ENCODE measurements at regions not wholly inside any gene's neighbourhood (a gene's known extent, or its start where the extent isn't known, plus 50 kb on each side); places are given as distances from the start of the nearest gene placed in this dataset.

DNA sequence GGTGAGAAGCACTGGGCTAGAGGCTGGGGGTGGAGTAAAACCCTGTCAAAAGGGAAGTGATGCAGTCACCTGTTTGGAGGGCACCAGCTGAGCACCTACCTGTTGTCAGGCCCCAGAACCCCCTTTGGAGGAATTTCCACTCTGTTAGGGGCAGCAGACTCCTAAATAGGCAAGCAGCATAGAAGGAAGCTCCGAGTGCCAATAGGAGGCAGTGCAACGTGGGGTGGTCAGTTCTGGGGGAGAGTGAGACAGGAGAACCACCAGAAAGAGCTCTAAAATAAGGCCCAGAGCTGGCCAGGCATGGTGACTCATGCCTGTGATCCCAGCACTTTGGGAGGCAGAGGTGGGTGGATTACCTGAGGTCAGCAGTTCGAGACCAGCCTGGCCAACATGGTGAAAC is 203.7 kb upstream of the ZC3H12A start:
- Mint-ChIP-seq H3K9me3 (no peaks in the 10 kb centered on the region), H3K27me3 (no peaks in the 10 kb centered on the region), H3K4me1 (ENCODE audit: low read depth) (no peaks in the 10 kb centered on the region), H3K4me3 (no peak overlapping the region), H3K36me3 (ENCODE audit: low read depth) (no peaks in the 10 kb centered on the region), H3K27ac (no peak overlapping the region)
- intact Hi-C loops (cut with micrococcal nuclease) = no loop called here

DNA sequence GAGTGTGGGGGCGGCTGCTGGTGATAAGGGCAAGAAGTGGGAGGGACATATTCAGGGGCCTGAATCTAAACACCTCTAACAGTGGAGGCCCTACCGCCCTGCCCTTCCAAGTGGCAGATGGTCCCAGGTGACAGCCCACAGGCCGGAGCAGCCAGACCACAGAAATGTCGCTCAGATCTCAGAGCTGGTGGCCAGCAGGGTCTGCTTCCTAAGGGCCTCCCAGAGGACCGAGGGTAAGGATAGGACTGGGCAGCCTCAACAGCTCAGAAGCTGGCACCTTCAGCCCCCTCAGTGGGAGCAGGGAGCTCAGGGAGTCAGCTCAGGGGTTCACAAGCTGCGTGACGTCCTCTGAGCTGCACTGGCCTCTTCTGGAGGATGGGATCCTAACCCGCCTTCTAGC is 201.8 kb upstream of the ZC3H12A start:
- H3K27me3 Mint-ChIP-seq = no peaks in the 10 kb centered on the region
- no peak overlapping the region for H3K4me3 Mint-ChIP-seq
- no peaks in the 10 kb centered on the region for H3K9me3 Mint-ChIP-seq
- H3K4me1 Mint-ChIP-seq (ENCODE audit: low read depth) = no peaks in the 10 kb centered on the region
- no peaks in the 10 kb centered on the region for H3K36me3 Mint-ChIP-seq (ENCODE audit: low read depth)
- H3K27ac Mint-ChIP-seq = no peak overlapping the region
- intact Hi-C loops (cut with micrococcal nuclease) = no loop called here

DNA sequence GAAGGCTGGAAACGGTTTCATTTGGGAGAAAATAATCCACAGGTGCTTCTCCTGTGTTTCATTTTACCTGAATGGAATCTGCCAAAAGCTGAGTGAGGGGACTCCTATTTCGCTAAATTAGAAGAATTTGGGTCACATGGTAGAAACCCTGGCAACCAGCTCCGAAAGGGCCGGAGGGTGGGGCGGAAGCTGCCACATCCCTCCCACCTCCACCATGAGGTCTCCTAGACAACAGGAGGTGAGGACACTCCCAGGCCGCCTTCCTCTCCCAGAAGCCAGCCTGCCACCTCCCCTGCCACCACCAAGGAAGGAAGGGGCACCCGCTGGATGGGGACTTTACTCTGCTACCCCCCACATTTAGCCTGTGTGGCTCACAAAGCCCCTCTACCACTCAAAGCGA is 199.9 kb upstream of the ZC3H12A start:
- Mint-ChIP-seq H3K27me3 (no peaks in the 10 kb centered on the region), H3K4me1 (ENCODE audit: low read depth) (no peaks in the 10 kb centered on the region), H3K27ac (no peak overlapping the region), H3K36me3 (ENCODE audit: low read depth) (no peaks in the 10 kb centered on the region), H3K4me3 (no peak overlapping the region), H3K9me3 (no peaks in the 10 kb centered on the region)
- intact Hi-C loops (cut with micrococcal nuclease) = no loop called here

DNA sequence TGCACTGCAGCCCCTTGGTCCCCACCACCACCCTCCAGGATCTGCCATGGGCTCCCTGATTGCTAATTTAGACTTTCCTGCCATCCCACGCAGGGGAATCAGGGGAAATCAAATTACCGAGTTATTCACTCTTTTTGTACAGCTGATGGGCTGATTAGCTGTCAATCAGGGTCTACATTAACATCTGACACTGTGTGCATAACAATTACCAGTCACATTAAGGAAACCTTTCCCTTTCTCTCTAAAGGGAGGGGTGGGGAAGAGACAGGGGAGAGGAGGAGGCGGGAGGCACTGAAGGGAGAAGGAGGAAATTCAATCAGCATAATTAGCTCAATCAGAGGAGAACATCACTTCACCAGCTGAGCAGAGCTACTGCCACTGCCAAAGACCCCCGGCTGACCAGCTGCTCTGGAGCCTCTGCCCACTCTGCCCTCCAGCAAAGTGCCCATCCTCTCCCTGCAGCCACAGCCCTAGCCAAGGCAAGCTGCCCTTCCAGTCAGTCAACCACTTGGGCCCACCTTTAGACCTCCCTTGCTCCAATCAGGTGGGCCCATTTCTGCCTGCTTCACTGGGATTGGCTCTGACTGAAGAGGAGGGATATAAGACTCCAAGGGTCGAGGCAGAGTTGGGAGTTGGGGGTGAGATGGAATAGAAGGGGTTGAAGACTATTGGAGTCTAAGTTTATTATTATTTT is 199.3 kb upstream of the ZC3H12A start:
- Mint-ChIP-seq H3K27me3 (peaks cover 5% of the 10 kb centered on the region), H3K4me3 (no peak overlapping the region), H3K4me1 (ENCODE audit: low read depth) (no peaks in the 10 kb centered on the region), H3K9me3 (peaks cover 5% of the 10 kb centered on the region), H3K27ac (no peak overlapping the region), H3K36me3 (ENCODE audit: low read depth) (no peaks in the 10 kb centered on the region)
- intact Hi-C loops (cut with micrococcal nuclease) = no loop called here

DNA sequence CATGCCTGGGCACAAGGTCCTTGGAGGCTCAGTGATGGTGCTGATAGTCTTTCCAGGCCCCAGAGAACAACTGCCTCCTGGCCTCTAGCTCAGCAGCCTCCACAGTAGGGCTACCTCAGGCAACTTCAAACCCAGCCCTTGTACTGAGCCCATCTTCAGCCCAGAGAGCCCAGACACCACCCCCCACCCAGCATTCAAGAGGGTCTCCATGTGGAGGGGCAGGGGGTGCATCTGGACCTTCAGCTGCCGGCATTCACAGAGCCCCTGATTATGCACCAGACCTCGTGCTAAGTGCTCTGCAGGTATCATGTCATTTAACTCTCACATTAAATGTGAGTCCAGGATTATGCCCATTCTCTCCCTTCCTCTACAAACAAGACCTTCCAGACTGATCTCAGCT is 197.0 kb upstream of the ZC3H12A start:
- peaks cover 9% of the 10 kb centered on the region for H3K27me3 Mint-ChIP-seq
- no peak overlapping the region for H3K4me3 Mint-ChIP-seq
- H3K27ac Mint-ChIP-seq = no peak overlapping the region
- no peaks in the 10 kb centered on the region for H3K36me3 Mint-ChIP-seq (ENCODE audit: low read depth)
- peaks cover 10% of the 10 kb centered on the region for H3K9me3 Mint-ChIP-seq
- intact Hi-C loops (cut with micrococcal nuclease) = no loop called here
- H3K4me1 Mint-ChIP-seq (ENCODE audit: low read depth) = no peaks in the 10 kb centered on the region

DNA sequence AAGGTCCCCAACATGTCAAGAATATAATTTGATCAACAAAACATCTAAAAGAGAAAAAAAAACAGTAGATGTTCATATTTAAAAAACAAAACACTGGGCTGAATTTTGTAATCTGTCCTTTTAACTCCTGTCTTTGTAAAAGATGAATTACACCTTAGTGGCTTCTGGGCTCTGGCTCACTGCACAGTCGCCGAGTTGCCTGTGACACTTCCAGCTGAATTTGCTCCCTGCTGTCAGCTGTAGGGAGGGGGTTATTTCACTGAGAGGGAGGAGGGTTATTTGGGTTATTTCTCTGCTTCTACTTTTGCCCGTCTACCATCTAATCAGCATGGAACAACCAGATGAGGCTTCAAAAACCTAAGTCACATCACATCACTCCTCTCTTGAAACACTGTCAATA is 193.0 kb upstream of the ZC3H12A start:
- Mint-ChIP-seq H3K27ac (no peak overlapping the region), H3K9me3 (peaks cover 10% of the 10 kb centered on the region), H3K4me1 (ENCODE audit: low read depth) (no peaks in the 10 kb centered on the region), H3K36me3 (ENCODE audit: low read depth) (no peaks in the 10 kb centered on the region), H3K4me3 (no peak overlapping the region), H3K27me3 (peaks cover 14% of the 10 kb centered on the region)
- intact Hi-C loops (cut with micrococcal nuclease) = no loop called here

DNA sequence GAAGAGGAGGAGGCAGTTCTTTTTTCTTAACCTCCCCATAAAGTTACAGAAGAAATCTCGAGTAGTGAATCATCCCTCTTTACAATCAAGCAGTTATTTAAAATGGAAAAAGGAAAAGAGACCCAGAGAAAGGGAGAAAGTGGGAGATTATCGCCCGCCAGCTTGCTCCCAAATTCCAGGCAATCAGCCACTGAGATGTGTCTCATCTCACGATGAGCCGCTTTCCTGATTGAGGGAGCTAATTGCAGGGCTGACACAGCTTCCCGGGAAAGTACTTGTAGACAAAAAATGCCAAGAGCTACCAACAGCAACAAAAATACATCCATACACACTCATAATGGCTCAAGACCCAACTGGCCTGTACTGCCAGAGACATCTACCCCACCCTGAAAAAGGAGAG is 191.6 kb upstream of the ZC3H12A start:
- peaks cover 14% of the 10 kb centered on the region for H3K27me3 Mint-ChIP-seq
- H3K36me3 Mint-ChIP-seq (ENCODE audit: low read depth) = no peaks in the 10 kb centered on the region
- peaks cover 10% of the 10 kb centered on the region for H3K9me3 Mint-ChIP-seq
- H3K4me1 Mint-ChIP-seq (ENCODE audit: low read depth) = no peaks in the 10 kb centered on the region
- intact Hi-C loops (cut with micrococcal nuclease) = no loop called here
- H3K27ac Mint-ChIP-seq = no peak overlapping the region
- no peak overlapping the region for H3K4me3 Mint-ChIP-seq

DNA sequence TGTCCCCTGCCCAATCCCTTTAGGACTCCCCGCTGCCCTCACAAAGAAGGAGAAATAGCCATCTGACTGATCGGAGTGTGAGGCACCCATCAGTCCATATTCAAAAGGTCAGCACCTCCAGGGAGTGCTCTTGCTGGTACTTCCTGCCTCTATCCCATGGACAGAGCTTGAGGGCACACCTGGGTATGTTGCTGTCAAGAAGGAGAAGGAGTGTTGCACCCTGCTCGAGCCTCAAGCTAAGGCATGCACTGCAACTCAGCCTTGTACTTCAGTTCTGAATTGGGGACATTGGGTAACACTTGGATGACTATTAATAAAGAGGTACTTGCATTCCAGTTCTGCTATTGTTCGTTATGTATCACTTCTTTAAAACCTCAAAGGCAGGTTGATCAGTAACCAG is 190.3 kb upstream of the ZC3H12A start:
- no peak overlapping the region for H3K4me3 Mint-ChIP-seq
- intact Hi-C loops (cut with micrococcal nuclease) = no loop called here
- no peaks in the 10 kb centered on the region for H3K36me3 Mint-ChIP-seq (ENCODE audit: low read depth)
- peaks cover 16% of the 10 kb centered on the region for H3K9me3 Mint-ChIP-seq
- peaks cover 11% of the 10 kb centered on the region for H3K4me1 Mint-ChIP-seq (ENCODE audit: low read depth)
- no peak overlapping the region for H3K27ac Mint-ChIP-seq
- H3K27me3 Mint-ChIP-seq = peaks cover 14% of the 10 kb centered on the region

DNA sequence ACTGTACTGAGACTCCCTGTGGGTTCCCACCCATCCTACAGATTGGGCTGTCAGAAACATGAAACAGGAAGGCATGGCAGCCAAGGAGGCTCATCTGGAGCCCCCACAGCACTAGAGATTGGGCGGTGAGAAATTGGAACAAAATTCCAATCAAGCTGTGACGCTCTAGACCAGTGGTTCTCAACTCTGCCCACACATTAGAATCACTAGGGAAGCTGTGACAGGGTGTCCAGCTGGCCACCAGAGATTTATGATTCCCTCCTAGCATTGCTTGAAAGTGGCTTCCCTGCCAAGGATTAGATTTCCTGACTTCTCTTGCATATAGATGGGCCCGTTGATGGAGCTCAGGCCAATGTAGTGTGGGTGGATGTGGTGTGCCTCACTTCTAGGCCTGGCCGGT is 187.5 kb upstream of the ZC3H12A start:
- Mint-ChIP-seq H3K9me3 (peaks cover 14% of the 10 kb centered on the region), H3K4me3 (no peak overlapping the region), H3K27me3 (peaks cover 10% of the 10 kb centered on the region), H3K27ac (no peak overlapping the region), H3K4me1 (ENCODE audit: low read depth) (peaks cover 18% of the 10 kb centered on the region), H3K36me3 (ENCODE audit: low read depth) (no peaks in the 10 kb centered on the region)
- intact Hi-C loops (cut with micrococcal nuclease) = no loop called here

DNA sequence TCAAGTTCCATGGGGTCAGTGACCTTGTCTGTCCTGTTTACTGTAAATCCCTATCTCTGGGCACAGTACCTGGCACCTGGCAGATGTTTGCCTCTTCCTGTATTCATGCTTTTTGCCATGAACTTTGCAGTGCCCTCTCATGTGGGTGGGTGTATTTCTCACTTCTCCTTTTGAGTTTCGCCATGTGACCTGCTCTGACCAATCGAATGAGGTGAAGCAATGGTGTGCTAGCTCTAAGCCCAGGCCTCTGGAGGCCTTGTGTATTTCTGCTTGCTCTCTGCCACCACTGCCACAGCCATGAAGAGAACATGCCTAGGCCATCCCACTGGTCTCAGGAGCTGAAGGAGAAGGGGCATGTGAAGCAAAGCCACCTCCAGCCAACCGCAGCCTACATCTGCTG is 185.5 kb upstream of the ZC3H12A start:
- Mint-ChIP-seq H3K27me3 (peaks cover 10% of the 10 kb centered on the region), H3K4me3 (no peak overlapping the region), H3K27ac (no peak overlapping the region), H3K4me1 (ENCODE audit: low read depth) (peaks cover 18% of the 10 kb centered on the region), H3K36me3 (ENCODE audit: low read depth) (no peaks in the 10 kb centered on the region), H3K9me3 (peaks cover 14% of the 10 kb centered on the region)
- intact Hi-C loops (cut with micrococcal nuclease) = no loop called here

DNA sequence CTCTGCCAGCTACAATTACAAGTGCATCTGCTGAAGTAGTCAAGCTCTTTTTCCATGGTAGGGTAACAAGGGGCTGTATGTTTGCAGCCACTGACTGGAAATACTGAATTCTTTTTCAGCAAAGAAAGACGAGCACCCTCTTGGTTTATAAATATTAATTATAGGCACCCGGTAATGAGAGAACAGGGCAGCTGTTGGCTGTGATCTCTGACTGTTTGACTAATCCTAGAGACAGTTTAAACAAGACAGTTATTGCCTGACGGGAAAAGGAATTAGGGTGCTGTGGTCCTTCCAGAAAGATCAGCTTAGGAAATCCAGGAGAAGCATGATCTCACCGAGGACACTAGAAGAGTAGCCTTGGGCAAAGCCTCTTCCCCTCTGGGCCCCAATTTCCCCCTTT is 183.7 kb upstream of the ZC3H12A start:
- H3K27me3 Mint-ChIP-seq = peaks cover 11% of the 10 kb centered on the region
- peaks cover 18% of the 10 kb centered on the region for H3K4me1 Mint-ChIP-seq (ENCODE audit: low read depth)
- no peaks in the 10 kb centered on the region for H3K36me3 Mint-ChIP-seq (ENCODE audit: low read depth)
- H3K27ac Mint-ChIP-seq = no peak overlapping the region
- no peak overlapping the region for H3K4me3 Mint-ChIP-seq
- intact Hi-C loops (cut with micrococcal nuclease) = no loop called here
- H3K9me3 Mint-ChIP-seq = peaks cover 14% of the 10 kb centered on the region

DNA sequence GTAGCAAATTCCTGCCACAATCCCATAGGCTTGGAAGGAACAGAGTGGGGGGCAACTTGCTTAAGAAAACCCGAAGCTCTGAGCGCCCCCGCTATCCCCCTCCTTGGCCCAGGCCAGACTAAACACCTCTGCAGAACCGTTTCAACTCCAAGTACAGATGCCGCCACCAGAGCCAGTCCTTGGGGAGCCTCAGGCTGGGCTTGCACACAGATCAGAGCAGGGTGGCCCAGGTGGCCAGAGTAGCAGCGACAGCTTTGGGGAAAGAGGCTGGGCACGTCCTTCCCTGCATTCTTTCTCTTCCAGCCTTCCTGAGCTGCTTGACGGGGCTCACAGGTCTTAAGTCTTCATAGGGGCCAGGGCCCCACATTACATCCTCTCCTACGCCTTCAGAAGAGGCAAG is 181.6 kb upstream of the ZC3H12A start:
- peaks cover 14% of the 10 kb centered on the region for H3K9me3 Mint-ChIP-seq
- no peaks in the 10 kb centered on the region for H3K36me3 Mint-ChIP-seq (ENCODE audit: low read depth)
- H3K4me3 Mint-ChIP-seq = no peak overlapping the region
- intact Hi-C loops (cut with micrococcal nuclease) = no loop called here
- peaks cover 18% of the 10 kb centered on the region for H3K4me1 Mint-ChIP-seq (ENCODE audit: low read depth)
- peaks cover 9% of the 10 kb centered on the region for H3K27me3 Mint-ChIP-seq
- H3K27ac Mint-ChIP-seq = no peak overlapping the region

DNA sequence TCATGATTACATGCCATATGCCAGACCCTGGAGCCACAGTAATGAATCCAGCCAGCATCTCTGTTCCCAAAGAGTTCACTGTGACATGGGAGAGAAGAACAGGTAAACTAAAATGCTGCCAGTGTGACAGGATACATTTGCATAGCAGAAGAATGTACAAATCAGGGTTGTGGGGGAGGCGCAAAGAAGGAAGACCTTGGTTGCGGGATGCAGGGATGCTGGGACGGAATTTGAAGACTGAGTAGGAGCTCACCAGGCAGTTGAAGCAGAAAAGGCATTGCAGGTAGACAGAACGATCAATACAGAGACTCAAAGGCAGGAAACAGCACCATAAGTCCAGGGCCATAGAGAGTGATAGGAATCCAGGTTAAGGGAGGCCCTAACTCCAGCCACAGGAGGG is 180.3 kb upstream of the ZC3H12A start:
- Mint-ChIP-seq H3K4me1 (ENCODE audit: low read depth) (peaks cover 7% of the 10 kb centered on the region), H3K36me3 (ENCODE audit: low read depth) (no peaks in the 10 kb centered on the region), H3K4me3 (no peak overlapping the region), H3K27me3 (peaks cover 11% of the 10 kb centered on the region), H3K27ac (no peak overlapping the region), H3K9me3 (peaks cover 7% of the 10 kb centered on the region)
- intact Hi-C loops (cut with micrococcal nuclease) = no loop called here

DNA sequence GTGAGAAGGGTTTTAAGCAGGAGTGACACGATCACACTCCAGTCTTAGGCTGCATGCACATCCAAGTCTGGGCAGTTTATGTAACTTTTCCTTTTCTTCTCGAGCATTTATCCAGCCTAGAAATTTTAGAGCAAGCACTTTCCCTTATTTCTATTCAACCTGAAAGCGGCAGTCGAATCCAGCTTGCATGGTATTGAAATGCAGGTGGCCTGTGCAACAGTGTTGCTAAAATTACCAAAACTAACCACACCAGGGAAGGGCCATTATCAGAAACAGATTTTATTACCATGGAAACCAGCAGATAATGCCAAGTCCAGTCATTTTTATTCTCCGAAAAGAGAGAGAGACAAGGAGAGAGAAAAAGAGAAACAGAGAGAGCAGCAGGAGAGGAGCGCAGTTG is 179.9 kb upstream of the ZC3H12A start:
- Mint-ChIP-seq H3K4me3 (no peak overlapping the region), H3K27ac (no peak overlapping the region), H3K36me3 (ENCODE audit: low read depth) (no peaks in the 10 kb centered on the region), H3K27me3 (peaks cover 11% of the 10 kb centered on the region), H3K4me1 (ENCODE audit: low read depth) (peaks cover 2% of the 10 kb centered on the region), H3K9me3 (peaks cover 2% of the 10 kb centered on the region)
- intact Hi-C loops (cut with micrococcal nuclease) = no loop called here

DNA sequence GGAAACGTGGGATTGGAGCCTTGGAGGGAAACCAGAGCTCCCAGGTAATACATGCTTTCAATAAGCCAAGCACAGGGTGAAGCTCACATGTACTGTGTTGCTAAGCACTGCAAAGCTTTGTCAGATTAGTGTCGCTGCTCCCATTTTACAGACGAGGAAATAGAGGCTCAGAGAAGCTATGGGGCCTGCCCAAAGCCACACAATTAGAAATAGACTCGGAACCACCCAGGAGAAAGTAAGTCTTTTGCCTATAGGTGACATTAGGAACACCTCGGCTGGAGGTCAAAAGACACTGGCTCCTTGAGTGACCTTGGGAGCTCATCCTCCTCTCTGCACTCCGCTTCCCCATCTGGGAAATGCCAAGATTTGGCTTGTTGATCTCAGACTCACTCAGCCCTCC is 175.6 kb upstream of the ZC3H12A start:
- no peak overlapping the region for H3K27ac Mint-ChIP-seq
- peaks cover 6% of the 10 kb centered on the region for H3K27me3 Mint-ChIP-seq
- intact Hi-C loops (cut with micrococcal nuclease) = no loop called here

More for the DNA sequence above, 175.6 kb upstream of the ZC3H12A start:
- Mint-ChIP-seq H3K36me3 (ENCODE audit: low read depth) (no peaks in the 10 kb centered on the region), H3K9me3 (no peaks in the 10 kb centered on the region), H3K4me3 (no peak overlapping the region), H3K4me1 (ENCODE audit: low read depth) (no peaks in the 10 kb centered on the region)

Data from dendritic cell treated with granulocyte-macrophage colony-stimulating factor and Interleukin-4, amounts not matched to agents 40 ng/mL and 50 ng/mL, for 4 days (primary cell).